HG02798 (cell line): ENCODE measurements at regions not wholly inside any gene's neighbourhood (a gene's known extent, or its start where the extent isn't known, plus 50 kb on each side); places are given as distances from the start of the nearest gene placed in this dataset.

ENCODE experiments used
- ATAC-seq: cut with Tn5 transposase; IDR thresholded peaks from one replicate; pipeline ENCODE4 v1.9.1; 2021; ENCODE audit warnings: mild to moderate bottlenecking; ENCODE audit not compliant: unreplicated experiment, poor library complexity

- no peak for ATAC-seq
Observed at GRCh38 chr1:101154547-101154946, 82.3 kb upstream of the S1PR1 start.

GRCh38 chr1:101153692-101154091 is 83.1 kb upstream of the S1PR1 start:
- ATAC-seq, result no peak

GRCh38 chr1:101152633-101153032 is 84.2 kb upstream of the S1PR1 start:
- ATAC-seq, result no peak

- no peak for ATAC-seq
Observed at GRCh38 chr1:101151286-101151685, 85.5 kb upstream of the S1PR1 start.

- ATAC-seq, result no peak
Observed at GRCh38 chr1:101150670-101151069, 86.1 kb upstream of the S1PR1 start.

DNA sequence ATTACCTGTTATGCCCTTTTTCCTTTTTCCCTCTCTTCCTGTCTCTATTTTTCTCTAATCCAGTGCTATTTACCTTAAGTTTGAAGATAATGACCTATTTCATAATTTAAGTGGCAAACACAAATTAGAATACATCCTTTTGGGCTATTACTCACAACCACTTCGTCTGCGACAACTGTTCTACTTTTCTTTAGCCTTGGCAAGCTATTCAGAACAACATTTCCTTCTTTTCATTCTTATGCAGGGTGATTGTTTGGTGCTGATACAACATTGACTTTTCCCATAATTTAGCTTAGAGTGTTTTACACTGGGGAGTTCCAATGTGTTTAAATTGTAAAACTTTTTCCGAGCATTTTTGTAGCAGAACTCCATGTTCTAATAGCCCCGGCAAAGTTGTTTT is 86.6 kb upstream of the S1PR1 start:
- ATAC-seq, result no peak

- ATAC-seq, result no peak
Observed at GRCh38 chr1:101148980-101149379, 87.8 kb upstream of the S1PR1 start.

- ATAC-seq, result no peak
Observed at GRCh38 chr1:101147381-101147780, 89.4 kb upstream of the S1PR1 start.

DNA sequence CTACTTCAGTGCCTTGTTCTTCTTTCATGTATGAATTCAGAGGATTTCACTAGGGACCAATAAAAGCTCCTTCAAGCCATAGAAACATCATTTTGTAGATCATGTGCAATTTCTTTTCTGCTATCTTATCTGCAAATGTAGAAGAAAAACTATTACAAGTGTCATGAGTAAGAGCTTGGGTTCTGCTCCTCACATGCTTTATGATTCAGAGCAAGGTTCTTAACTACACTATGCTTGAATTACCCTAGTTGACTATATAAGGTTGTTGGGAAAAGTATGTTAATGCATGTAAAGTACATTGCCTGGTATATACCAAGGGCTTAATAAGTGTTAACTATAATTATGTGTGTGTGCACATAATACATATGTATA is 91.4 kb upstream of the S1PR1 start:
- no peak for ATAC-seq

DNA sequence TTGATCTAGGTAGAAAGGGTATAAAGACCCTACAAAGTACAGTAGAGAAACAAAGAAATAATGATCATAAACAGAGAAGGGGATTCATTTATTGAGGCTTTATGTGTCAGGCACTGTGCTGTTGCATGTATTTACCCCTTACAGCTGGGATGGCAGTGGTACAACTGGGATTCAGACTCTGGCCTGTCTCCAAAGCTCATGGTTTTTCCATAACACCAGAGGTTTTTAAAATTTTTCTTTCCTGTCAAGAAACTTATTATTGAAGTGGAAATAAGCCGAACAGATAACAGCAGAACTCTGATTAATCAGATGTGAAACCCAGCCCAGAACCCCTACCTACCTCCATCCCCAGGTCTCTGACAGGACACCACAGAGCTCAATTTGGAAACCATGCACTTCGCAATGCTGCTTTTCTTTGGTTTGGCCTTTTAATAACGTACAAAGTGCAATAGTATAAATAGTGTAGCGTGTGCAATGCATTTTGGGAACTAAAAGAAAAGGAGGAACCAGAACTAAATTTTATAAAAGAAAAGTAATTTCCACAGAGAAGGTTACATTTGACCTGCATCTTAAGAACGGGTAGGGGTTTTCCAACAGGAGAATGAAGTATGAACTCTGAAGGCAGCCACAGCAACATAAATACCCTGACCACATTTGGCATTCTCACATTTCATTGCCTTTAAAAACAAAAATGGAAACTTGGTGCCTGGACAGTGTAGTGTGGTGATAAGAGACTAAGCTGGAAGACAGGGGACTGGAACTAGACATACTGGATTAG is 92.0 kb upstream of the S1PR1 start:
- ATAC-seq, result no peak

DNA sequence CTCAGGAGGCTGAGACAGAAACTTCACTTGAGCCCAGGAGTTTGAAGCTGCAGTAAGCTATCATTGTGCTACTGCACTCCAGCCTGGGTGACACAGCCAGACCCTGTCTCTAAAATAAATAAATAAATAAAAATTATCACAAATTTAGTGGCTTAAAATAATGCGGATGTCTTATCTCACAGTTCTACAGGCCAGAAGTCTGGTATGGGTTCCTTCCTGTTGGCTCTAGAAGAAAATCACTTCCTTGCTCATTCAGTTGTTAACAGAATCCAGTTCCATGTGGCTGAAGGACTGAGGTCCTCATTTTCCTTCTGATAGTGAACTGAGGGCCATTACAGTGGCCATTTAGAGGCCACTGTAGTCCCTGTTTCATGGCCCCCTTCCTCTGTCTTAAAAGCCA is 94.6 kb upstream of the S1PR1 start:
- no peak for ATAC-seq

- no peak for ATAC-seq
Observed at GRCh38 chr1:101141376-101141775, 95.4 kb upstream of the S1PR1 start.

- no peak for ATAC-seq
Observed at GRCh38 chr1:101139821-101140718, 96.7 kb upstream of the S1PR1 start.

- ATAC-seq, result no peak
Observed at GRCh38 chr1:101139130-101139529, 97.7 kb upstream of the S1PR1 start.

GRCh38 chr1:101137144-101138126 is 99.4 kb upstream of the S1PR1 start:
- no peak for ATAC-seq

DNA sequence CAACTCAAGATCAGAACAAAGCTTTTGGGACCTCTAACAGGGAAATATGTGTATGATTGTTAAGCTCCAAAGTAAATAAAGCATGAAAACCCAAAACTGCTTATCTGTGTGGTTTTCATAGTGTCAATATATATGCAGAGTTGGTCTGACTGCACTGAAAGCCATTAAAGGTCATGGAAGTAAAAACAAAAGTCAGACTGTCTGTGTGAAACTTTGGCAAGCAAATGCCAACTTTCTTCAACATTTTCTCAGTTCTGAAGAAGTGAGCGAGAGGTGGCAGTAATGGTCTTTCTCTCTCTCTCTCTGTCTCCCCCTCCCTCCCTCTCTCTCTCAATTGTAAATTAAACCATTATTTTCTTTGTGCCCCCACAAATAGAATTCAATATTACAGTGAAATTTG is 100.1 kb upstream of the S1PR1 start:
- peak; percentile 63 for ATAC-seq

GRCh38 chr1:101136271-101136670 is 100.5 kb upstream of the S1PR1 start:
- no peak for ATAC-seq

DNA sequence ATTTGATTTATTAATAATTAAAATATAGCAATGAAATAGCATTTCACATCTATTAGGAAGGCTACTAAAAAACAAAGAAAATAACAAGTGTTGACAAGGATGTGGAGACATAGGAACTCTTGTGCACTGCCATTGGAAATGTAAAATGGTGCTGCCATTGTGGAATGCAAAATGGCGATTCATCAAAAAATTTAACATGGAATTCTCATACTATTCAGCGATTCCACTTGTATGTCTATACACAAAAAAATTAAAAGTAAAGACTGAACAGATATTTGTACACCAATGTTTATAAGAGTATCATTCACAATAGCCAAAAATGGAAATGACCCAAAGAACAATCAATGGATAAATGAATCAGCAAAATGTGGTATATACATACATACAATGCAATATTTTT is 101.3 kb upstream of the S1PR1 start:
- no peak for ATAC-seq

- ATAC-seq, result no peak
Observed at GRCh38 chr1:101131239-101131843, 105.5 kb upstream of the S1PR1 start.

DNA sequence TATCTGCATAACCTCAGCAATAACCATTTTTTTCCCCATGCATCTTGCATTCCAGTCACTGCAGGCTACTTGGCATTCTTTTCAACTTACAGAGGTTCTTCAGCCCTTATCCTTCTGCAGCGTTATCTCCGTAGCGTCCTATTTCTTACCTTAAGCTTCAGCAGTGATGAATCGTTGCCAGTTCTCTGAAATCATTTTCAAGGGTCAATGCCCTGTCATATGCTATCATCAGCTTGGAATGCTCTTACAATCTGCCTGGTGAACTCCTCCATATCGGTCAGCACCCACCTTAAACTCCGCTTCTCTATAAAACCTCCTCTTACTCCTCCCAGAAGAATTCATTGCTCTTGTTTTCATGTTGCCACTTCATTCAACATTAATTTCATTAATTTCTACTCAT is 105.1 kb upstream of the DPH5 start:
- no peak for ATAC-seq
